ENCODE measurements at regions not wholly inside any gene's neighbourhood (a gene's known extent, or its start where the extent isn't known, plus 50 kb on each side); places are given as distances from the start of the nearest gene placed in this dataset.

DNA sequence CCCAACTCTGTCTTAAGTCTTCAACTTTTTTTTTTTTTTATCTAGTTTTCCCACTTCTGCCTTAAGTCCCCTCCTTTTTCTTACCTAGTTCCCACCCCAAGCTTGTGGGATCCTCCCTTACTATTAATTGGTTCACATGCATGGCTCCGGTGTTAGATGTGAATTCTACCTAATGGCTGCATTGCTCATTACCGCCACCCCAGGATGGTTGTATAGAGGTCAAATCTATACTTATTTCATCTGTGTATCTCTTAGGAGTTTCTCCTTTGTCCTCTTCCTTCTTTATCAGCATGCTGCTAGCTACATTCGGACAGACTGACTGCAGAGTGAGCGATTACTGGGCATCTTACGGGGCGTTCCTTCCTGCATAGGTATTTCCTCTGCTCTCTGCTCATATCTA, 605.7 kb upstream of the GRM7 start:
- DNase-seq (ENCODE audit: extremely low spot score, unreplicated experiment), result no peak
- no peaks in the 10 kb centered on the region for H3K36me3 Mint-ChIP-seq
- peaks cover 19% of the 10 kb centered on the region for H3K4me1 Mint-ChIP-seq (ENCODE audit: unreplicated experiment)
- H3K27me3 Mint-ChIP-seq, result no peaks in the 10 kb centered on the region
- no peak overlapping the region for H3K27ac Mint-ChIP-seq
- H3K4me3 Mint-ChIP-seq, result no peak overlapping the region
- H3K9me3 Mint-ChIP-seq, result peaks cover 6% of the 10 kb centered on the region
- TF ChIP-seq, protein P1, sequence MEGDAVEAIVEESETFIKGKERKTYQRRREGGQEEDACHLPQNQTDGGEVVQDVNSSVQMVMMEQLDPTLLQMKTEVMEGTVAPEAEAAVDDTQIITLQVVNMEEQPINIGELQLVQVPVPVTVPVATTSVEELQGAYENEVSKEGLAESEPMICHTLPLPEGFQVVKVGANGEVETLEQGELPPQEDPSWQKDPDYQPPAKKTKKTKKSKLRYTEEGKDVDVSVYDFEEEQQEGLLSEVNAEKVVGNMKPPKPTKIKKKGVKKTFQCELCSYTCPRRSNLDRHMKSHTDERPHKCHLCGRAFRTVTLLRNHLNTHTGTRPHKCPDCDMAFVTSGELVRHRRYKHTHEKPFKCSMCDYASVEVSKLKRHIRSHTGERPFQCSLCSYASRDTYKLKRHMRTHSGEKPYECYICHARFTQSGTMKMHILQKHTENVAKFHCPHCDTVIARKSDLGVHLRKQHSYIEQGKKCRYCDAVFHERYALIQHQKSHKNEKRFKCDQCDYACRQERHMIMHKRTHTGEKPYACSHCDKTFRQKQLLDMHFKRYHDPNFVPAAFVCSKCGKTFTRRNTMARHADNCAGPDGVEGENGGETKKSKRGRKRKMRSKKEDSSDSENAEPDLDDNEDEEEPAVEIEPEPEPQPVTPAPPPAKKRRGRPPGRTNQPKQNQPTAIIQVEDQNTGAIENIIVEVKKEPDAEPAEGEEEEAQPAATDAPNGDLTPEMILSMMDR (conservative IDR thresholded peaks at IDR 0.05), result no peak

DNA sequence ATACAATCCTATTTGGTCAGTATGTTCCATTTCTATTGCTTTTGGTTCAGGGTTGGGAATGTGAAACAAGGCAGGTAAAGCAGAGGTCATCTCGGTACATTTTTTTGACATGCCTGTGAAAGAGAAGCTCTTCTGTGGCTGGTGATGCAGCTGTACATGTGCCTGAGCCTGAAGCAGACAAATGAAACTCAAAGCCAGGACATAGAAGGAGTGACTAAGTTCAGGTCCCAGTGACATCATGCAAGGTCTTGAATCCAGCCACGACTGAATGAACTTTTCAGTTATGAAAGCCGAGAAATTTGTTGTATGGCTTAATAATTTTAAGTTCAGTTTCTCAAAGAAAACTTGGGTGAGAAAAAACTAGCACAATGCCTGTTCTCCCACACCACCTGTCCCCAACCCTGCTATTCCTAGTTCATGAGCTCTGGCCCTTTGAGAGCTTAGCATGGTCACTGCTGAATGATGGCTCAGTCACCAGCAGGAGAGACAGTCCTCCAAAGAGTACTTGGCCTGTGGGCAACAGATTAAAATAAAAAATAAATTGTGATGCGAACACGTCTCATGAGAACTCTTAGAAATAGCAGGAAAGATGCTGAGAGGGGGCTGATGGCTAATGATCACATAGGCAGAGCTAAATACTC, 600.2 kb upstream of the GRM7 start:
- H3K4me3 Mint-ChIP-seq, result no peak overlapping the region
- no peaks in the 10 kb centered on the region for H3K36me3 Mint-ChIP-seq
- H3K27me3 Mint-ChIP-seq, result no peaks in the 10 kb centered on the region
- H3K27ac Mint-ChIP-seq, result no peak overlapping the region
- H3K4me1 Mint-ChIP-seq (ENCODE audit: unreplicated experiment), result peaks cover 5% of the 10 kb centered on the region
- no peaks in the 10 kb centered on the region for H3K9me3 Mint-ChIP-seq
- no peak for DNase-seq (ENCODE audit: extremely low spot score, unreplicated experiment)
- TF ChIP-seq, protein P1 (conservative IDR thresholded peaks at IDR 0.05), result no peak

DNA sequence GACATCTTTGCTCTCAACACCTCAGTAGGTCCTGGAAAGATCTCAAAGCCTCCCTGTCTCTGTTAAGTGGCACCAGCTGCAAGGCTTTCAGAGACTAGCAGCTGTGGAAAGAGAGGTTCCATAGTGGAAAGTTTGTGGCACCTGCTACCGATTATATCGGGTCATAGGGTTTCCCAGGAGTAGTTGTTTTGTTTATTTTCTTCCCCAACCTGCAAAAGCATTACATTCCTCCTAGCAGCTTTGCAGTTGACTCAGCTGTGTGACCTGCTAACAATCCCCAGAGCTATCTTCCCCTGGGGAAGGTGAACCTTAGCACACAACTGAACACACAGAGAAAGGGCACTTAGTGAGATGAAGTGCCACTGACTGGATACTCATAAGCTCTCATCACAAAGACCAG, 598.9 kb upstream of the GRM7 start:
- Mint-ChIP-seq H3K4me1 (ENCODE audit: unreplicated experiment) (peaks cover 5% of the 10 kb centered on the region), H3K4me3 (no peak overlapping the region), H3K9me3 (no peaks in the 10 kb centered on the region), H3K36me3 (no peaks in the 10 kb centered on the region), H3K27me3 (no peaks in the 10 kb centered on the region), H3K27ac (no peak overlapping the region)
- TF ChIP-seq, protein P1 (conservative IDR thresholded peaks at IDR 0.05), result no peak
- DNase-seq (ENCODE audit: extremely low spot score, unreplicated experiment), result no peak

DNA sequence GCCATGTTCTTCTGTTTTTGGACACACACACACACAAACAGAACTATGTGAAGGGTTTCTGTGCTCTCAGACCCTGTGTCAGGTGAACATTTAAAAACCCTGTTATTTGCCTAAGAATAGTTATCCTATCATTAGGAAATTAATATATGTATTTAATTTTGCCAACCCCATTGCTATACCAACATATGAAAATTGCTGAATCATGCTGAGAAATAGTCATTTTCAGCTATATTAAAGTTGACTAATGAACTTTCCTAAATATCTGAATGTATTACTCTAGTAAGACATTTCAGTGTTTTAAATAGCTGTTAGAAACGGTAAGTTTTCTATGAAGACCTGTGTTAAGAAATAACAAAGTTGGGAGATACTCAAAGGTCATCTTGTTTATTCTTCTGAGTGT, 596.9 kb upstream of the GRM7 start:
- TF ChIP-seq, protein P1 (conservative IDR thresholded peaks at IDR 0.05), result no peak
- DNase-seq (ENCODE audit: extremely low spot score, unreplicated experiment), result no peak

DNA sequence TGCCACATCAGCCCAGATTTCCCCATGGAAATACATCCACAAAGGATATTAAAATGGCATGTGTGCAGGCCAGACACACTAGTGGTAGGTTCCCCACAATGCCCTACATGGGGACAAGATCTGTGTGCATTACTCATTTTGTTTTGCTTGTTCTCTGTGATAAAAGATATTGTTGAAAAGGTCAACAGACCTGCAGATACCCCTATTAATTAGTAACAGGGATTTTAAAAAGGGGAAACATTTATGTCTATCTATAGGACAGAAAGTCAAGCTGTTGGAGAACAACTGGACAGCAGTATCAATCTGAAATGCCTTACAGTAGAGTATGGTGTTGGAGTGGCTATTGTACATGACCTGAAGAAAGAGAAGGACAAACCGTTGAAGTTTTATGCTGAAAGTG, 596.0 kb upstream of the GRM7 start:
- Mint-ChIP-seq H3K27ac (no peak overlapping the region), H3K9me3 (peaks cover 4% of the 10 kb centered on the region), H3K27me3 (no peaks in the 10 kb centered on the region), H3K36me3 (peaks cover 1% of the 10 kb centered on the region), H3K4me1 (ENCODE audit: unreplicated experiment) (no peaks in the 10 kb centered on the region), H3K4me3 (no peak overlapping the region)
- no peak for DNase-seq (ENCODE audit: extremely low spot score, unreplicated experiment)
- TF ChIP-seq, protein P1 (conservative IDR thresholded peaks at IDR 0.05), result no peak

More for the DNA sequence above, 596.9 kb upstream of the GRM7 start:
- no peaks in the 10 kb centered on the region for H3K36me3 Mint-ChIP-seq
- H3K9me3 Mint-ChIP-seq, result no peaks in the 10 kb centered on the region
- no peak overlapping the region for H3K27ac Mint-ChIP-seq
- H3K27me3 Mint-ChIP-seq, result no peaks in the 10 kb centered on the region
- H3K4me1 Mint-ChIP-seq (ENCODE audit: unreplicated experiment), result no peaks in the 10 kb centered on the region
- no peak overlapping the region for H3K4me3 Mint-ChIP-seq

DNA sequence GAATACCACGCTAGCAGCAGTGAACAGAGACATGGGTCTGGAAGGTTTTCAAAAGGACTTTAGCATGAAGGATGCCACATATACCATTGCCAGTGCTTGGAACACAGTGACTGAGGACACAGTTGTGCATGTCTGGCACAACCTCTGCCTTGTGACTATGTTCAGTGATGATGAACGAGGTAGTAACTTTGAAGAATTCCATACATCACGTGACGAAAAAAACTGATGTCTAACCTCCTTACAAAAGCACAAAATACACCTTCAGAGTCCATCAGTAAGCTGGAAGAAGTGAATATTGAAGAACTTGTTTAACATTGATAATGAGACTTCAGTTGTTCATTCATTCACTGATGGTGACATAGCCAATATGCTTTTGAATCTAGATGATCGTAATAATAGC, 594.8 kb upstream of the GRM7 start:
- Mint-ChIP-seq H3K27me3 (no peaks in the 10 kb centered on the region), H3K9me3 (peaks cover 5% of the 10 kb centered on the region), H3K4me1 (ENCODE audit: unreplicated experiment) (no peaks in the 10 kb centered on the region), H3K4me3 (no peak overlapping the region), H3K36me3 (peaks cover 4% of the 10 kb centered on the region), H3K27ac (no peak overlapping the region)
- no peak for DNase-seq (ENCODE audit: extremely low spot score, unreplicated experiment)
- TF ChIP-seq, protein P1 (conservative IDR thresholded peaks at IDR 0.05), result no peak
